ENCODE measurements at regions not wholly inside any gene's neighbourhood (a gene's known extent, or its start where the extent isn't known, plus 50 kb on each side); places are given as distances from the start of the nearest gene placed in this dataset.

- Histone ChIP-seq H3K36me3 (ENCODE audit: control insufficient read depth in 2 of 2, insufficient read depth in 1 of 2, low read length in 2 of 2) (no peaks in the 10 kb centered on the region), H3K9me3 (ENCODE audit: control insufficient read depth, insufficient read depth, low read depth, low read length) (no peaks in the 10 kb centered on the region), H3K27ac (ENCODE audit: extremely low read depth, low read depth, low read length) (no peak overlapping the region), H3K4me1 (ENCODE audit: control insufficient read depth, insufficient read depth, low read length) (0 out of 2 replicates have a peak, but pooled peaks cover 2% of the 10 kb centered on the region), H3K4me3 (ENCODE audit: low read depth, low read length) (no peak overlapping the region)
- TF ChIP-seq ZNF639 (tag by site-specific recombination; IDR thresholded peaks at IDR 0.05), result no peak
- TF ChIP-seq EGR2 (tag by site-specific recombination; IDR thresholded peaks at IDR 0.05; ENCODE audit: low read depth), result 0 out of 2 replicates have a peak, but pooled peaks have one; percentile 22
- ChIA-PET POLR2A (no interaction called here), CTCF (no interaction called here)
These were observed 137.4 kb downstream of the BACH1 start for GRCh38 chr21:29436143-29436542.

GRCh38 chr21:29436650-29437049 is 137.9 kb downstream of the BACH1 start:
- POLR2A ChIA-PET, result no interaction called here
- no peaks in the 10 kb centered on the region for H3K36me3 ChIP-seq (ENCODE audit: control insufficient read depth in 2 of 2, insufficient read depth in 1 of 2, low read length in 2 of 2)
- 0 out of 2 replicates have a peak, but pooled peaks cover 2% of the 10 kb centered on the region for H3K4me1 ChIP-seq (ENCODE audit: control insufficient read depth, insufficient read depth, low read length)
- no peak overlapping the region for H3K4me3 ChIP-seq (ENCODE audit: low read depth, low read length)
- H3K9me3 ChIP-seq (ENCODE audit: control insufficient read depth, insufficient read depth, low read depth, low read length), result no peaks in the 10 kb centered on the region
- H3K27ac ChIP-seq (ENCODE audit: extremely low read depth, low read depth, low read length), result no peak overlapping the region
- CTCF ChIA-PET, result no interaction called here
- TF ChIP-seq ZNF48 (tag by site-specific recombination; IDR thresholded peaks at IDR 0.05) (no peak), ZNF174 (tag by site-specific recombination; IDR thresholded peaks at IDR 0.05) (no peak), REST (tag by site-specific recombination; IDR thresholded peaks at IDR 0.05) (no peak), ZFP37 (tag by site-specific recombination; IDR thresholded peaks at IDR 0.05) (no peak), ZNF280C (tag by site-specific recombination; IDR thresholded peaks at IDR 0.05) (no peak), ZNF548 (tag by site-specific recombination; IDR thresholded peaks at IDR 0.05) (no peak), ZNF518A (tag by site-specific recombination; conservative IDR thresholded peaks at IDR 0.05; ENCODE audit: low read depth) (no peak), ZBTB10 (tag by site-specific recombination; IDR thresholded peaks at IDR 0.05) (no peak), PRDM6 (tag by site-specific recombination; IDR thresholded peaks at IDR 0.05) (no peak), ZNF112 (tag by site-specific recombination; IDR thresholded peaks at IDR 0.05) (no peak), REPIN1 (tag by site-specific recombination; IDR thresholded peaks at IDR 0.05; ENCODE audit: low read depth) (no peak), ZNF513 (tag by site-specific recombination; IDR thresholded peaks at IDR 0.05) (no peak), BCL11B (tag by site-specific recombination; IDR thresholded peaks at IDR 0.05; ENCODE audit: low read depth) (no peak), ZNF324 (tag by site-specific recombination; IDR thresholded peaks at IDR 0.05) (no peak)

Data from HEK293 (cell line).